Epithelial cell of proximal tubule (primary cell): ENCODE measurements at regions not wholly inside any gene's neighbourhood (a gene's known extent, or its start where the extent isn't known, plus 50 kb on each side); places are given as distances from the start of the nearest gene placed in this dataset.

ENCODE experiments used
- DNase-seq: peaks from one replicate; pipeline ENCODE4 v3.0.0-alpha.2; 2011; ENCODE audit warnings: low read depth
- H3K4me3 ChIP-seq: 2 replicates; pipeline ENCODE4 v1.5.1; 2011; ENCODE audit warnings: low read depth, mild to moderate bottlenecking, low read length
- CTCF ChIP-seq: conservative IDR thresholded peaks from 2 replicates; pipeline ENCODE4 v1.5.1; 2012; ENCODE audit warnings: low read depth, mild to moderate bottlenecking, low read length

GRCh38 chr7:91515961-91516360, 251.7 kb downstream of the FZD1 start:
- no peak overlapping the region for H3K4me3 ChIP-seq
- DNase-seq, result no peak
- TF ChIP-seq CTCF, result no peak

GRCh38 chr7:91517201-91517785, 253.1 kb downstream of the FZD1 start:
- no peak overlapping the region for H3K4me3 ChIP-seq
- no peak for TF ChIP-seq CTCF
- DNase-seq, result no peak

- DNase-seq, result no peak
- no peak overlapping the region for H3K4me3 ChIP-seq
- no peak for TF ChIP-seq CTCF
These were observed 253.8 kb downstream of the FZD1 start for GRCh38 chr7:91518058-91518457.

GRCh38 chr7:91519241-91520158, 255.3 kb downstream of the FZD1 start:
- no peak for TF ChIP-seq CTCF
- no peak overlapping the region for H3K4me3 ChIP-seq
- DNase-seq, result no peak

- H3K4me3 ChIP-seq, result no peak overlapping the region
- no peak for TF ChIP-seq CTCF
- no peak for DNase-seq
These were observed 256.4 kb downstream of the FZD1 start for GRCh38 chr7:91520645-91521044.

- H3K4me3 ChIP-seq, result no peak overlapping the region
- no peak for DNase-seq
- no peak for TF ChIP-seq CTCF
These were observed 262.2 kb downstream of the FZD1 start for GRCh38 chr7:91526404-91526803.

- no peak overlapping the region for H3K4me3 ChIP-seq
- no peak for DNase-seq
- TF ChIP-seq CTCF, result no peak
These were observed 263.2 kb downstream of the FZD1 start for GRCh38 chr7:91527460-91527859.
